Prostate gland (tissue), 2 donors: ENCODE measurements at regions not wholly inside any gene's neighbourhood (a gene's known extent, or its start where the extent isn't known, plus 50 kb on each side); places are given as distances from the start of the nearest gene placed in this dataset.

Experiments used
- CTCF ChIP-seq, 4 experiments: fragments of 200-600 bp in 2 of 4; fragments of 450-650 bp in 2 of 4; sonication (generic) in 2 of 4; IDR thresholded peaks; 1 replicate in 3 of 4; 2 replicates in 1 of 4; pipeline ENCODE4 v1.5.1; 2016 to 2019; ENCODE audit warnings: antibody characterized with exemption in 4 of 4, mild to moderate bottlenecking in 2 of 4, moderate library complexity in 2 of 4
- POLR2A ChIP-seq: fragments of 450-650 bp; IDR thresholded peaks from one replicate; pipeline ENCODE4 v1.6.1; 2016; ENCODE audit warnings: antibody characterized with exemption, mild to moderate bottlenecking
- POLR2AphosphoS5 ChIP-seq: sonication (generic); formaldehyde crosslinking; IDR thresholded peaks from one replicate; pipeline ENCODE4 v1.6.1; 2017; ENCODE audit warnings: antibody characterized with exemption

- TF ChIP-seq POLR2A (no peak), POLR2AphosphoS5 (no peak), CTCF (IDR thresholded peaks at IDR 0.05) (no peak)
Observed at GRCh38 chr17:52957411-52957810, 798.9 kb upstream of the CA10 start.
